GM13976 (cell line): ENCODE measurements at regions not wholly inside any gene's neighbourhood (a gene's known extent, or its start where the extent isn't known, plus 50 kb on each side); places are given as distances from the start of the nearest gene placed in this dataset.
"Not testable (repeated sequence)": the region's sequence is repeated elsewhere in the genome, so short reads cannot be mapped to it uniquely, and the experiment has no call there.

Source experiments
- DNase-seq: peaks from one replicate; pipeline ENCODE4 v3.0.0; 2012; ENCODE audit warnings: low spot score
- in situ Hi-C: fragments of 300-500 bp; cut with MboI; formaldehyde crosslinking; loops from one replicate; pipeline ENCODE4 v1.12.0; 2022; ENCODE audit warnings: low sequenced_read_pairs, mixed read lengths, inconsistent platforms; ENCODE audit not compliant: unreplicated experiment
- TF ChIP-seq, protein P1 (sequence below): IDR thresholded peaks from 2 replicates; pipeline ENCODE4 v1.5.1; 2012; ENCODE audit warnings: borderline replicate concordance, mild to moderate bottlenecking; ENCODE audit not compliant: insufficient read depth; ENCODE audit errors: extremely low read depth, missing control alignments, control extremely low read depth

DNA sequence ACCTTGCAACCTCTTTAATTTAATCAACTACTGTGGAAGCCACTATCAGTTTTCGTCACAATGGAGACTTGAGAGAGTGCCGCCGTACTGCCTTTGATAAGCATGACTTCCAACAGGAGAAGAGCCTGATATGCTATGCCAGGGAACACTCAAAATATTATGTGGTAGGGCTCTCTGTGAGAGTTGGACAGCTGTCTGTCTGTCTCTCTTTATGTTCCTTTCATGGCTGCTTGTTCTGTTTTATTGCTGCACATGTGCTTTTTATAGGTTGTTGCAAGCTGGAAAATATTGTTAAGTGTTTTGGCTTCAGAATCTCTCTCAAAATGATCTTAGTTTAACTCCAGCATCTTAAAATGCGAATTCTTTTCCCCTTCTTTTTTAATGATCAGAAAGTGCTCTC is 249.4 kb upstream of the RARB start:
- in situ Hi-C loops, result no loop called here
- DNase-seq, result no peak
- TF ChIP-seq, protein P1, sequence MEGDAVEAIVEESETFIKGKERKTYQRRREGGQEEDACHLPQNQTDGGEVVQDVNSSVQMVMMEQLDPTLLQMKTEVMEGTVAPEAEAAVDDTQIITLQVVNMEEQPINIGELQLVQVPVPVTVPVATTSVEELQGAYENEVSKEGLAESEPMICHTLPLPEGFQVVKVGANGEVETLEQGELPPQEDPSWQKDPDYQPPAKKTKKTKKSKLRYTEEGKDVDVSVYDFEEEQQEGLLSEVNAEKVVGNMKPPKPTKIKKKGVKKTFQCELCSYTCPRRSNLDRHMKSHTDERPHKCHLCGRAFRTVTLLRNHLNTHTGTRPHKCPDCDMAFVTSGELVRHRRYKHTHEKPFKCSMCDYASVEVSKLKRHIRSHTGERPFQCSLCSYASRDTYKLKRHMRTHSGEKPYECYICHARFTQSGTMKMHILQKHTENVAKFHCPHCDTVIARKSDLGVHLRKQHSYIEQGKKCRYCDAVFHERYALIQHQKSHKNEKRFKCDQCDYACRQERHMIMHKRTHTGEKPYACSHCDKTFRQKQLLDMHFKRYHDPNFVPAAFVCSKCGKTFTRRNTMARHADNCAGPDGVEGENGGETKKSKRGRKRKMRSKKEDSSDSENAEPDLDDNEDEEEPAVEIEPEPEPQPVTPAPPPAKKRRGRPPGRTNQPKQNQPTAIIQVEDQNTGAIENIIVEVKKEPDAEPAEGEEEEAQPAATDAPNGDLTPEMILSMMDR, result no peak

DNA sequence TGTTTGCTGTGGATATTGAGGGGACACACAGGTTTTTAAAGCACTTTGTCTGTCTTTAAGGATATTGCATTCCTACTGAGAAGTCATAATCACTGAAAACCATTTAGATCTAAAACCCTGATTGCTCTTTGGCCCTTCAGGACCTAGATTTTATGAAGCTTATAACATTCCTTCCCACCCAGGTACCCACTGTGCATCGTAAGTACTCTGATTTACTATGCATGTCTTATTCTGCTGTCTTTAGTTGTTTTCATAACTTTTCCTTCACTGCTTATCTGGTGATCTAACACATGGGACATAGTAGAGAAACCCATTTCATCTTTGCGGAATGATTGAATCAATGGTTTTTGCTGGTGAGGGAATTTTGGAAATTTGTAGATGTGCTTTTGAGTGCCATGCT is 247.0 kb upstream of the RARB start:
- DNase-seq, result no peak
- TF ChIP-seq, protein P1, result no peak
- in situ Hi-C loops, result no loop called here

- DNase-seq, result no peak
- in situ Hi-C loops, result no loop called here
- TF ChIP-seq, protein P1, result no peak
Measured at GRCh38 chr3:25182794-25183193, 245.3 kb upstream of the RARB start.

DNA sequence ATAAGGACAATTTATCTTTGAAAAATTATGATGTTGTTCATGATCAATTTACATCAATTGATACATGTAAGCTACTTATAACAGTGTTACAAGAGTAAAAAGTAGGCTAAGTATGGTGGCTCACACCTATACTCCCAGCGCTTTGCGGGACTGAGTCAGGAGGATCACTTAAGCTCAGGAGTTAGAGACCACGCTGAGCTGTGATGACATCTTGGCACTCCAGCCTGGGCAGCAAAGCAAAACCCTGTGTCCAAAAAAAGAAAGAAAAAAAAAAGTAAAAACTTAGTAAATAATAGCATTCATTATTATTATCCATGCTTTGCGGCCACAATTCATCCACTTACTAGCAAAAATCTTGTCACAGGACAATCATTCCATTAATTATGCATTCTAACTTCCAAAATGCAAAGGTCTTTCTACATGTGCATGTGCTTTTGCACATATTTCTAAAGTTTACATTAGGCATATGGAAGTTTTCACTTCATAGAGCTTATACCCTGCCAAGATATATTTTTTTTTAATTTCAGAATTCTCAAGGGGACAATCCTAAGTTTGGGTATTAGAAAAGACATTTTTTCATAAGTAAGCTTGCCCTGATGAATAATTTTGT is 243.3 kb upstream of the RARB start:
- in situ Hi-C loops, result no loop called here
- TF ChIP-seq, protein P1, result no peak
- DNase-seq, result no peak

DNA sequence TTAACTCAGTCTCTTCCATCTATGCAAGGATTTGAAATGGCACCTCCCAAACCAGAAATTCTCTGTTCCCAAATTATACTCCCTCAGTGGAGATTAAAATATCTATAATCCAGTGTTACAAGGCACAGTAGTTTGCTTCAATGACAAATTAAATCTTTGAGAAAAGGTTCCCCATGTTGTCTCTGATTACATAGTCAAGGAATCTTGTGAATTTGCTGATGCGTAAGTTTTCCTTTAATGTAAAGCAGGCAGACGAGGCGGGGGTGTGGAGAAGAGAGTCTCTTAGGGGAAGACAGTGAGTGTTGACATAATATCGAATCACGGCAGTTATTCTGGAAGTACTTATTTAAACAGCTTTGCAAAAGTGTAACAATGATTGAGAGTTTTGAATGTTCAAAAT is 236.4 kb upstream of the RARB start:
- TF ChIP-seq, protein P1, result no peak
- DNase-seq, result no peak
- in situ Hi-C loops, result no loop called here

DNA sequence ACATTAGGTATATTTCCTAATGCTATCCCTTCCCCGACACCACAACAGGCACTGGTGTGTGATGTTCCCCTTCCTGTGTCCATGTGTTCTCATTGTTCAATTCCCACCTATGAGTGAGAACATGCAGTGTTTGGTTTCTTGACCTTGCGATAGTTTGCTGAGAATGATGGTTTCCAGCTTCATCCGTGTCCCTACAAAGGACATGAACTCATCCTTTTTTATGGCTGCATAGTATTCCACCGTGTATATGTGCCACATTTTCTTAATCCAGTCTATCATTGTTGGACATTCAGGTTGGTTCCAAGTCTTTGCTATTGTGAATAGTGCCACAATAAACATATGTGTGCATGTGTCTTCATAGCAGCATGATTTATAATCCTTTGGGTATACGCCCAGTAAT is 228.5 kb upstream of the RARB start:
- in situ Hi-C loops, DNase-seq: not testable (repeated sequence)

DNA sequence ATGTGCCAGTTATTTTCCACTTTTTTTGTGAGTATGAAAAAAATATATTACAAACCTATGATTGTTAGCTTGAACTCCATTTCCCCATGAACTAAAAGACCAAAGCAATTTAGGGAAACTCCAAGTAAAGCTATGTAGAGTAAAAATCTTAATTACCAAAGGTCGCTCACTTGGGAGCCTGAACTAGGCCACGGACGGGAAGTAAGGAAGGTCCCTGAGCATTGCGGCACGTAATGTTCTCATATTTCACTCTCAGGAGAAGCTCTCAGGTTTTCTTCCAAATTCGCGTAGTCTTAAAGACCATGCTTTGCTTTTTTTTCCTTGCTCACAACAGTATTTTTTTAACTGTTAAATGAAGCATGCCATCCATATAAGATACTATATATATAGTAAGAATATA is 215.3 kb upstream of the RARB start:
- DNase-seq, result no peak
- in situ Hi-C loops, result no loop called here
- TF ChIP-seq, protein P1, result no peak
